Sigmoid colon (tissue), 6 donors: ENCODE measurements at regions not wholly inside any gene's neighbourhood (a gene's known extent, or its start where the extent isn't known, plus 50 kb on each side); places are given as distances from the start of the nearest gene placed in this dataset.

Source experiments
- DNase-seq: peaks from one replicate; pipeline ENCODE4 v3.0.0-alpha.2; 2019
- H3K27ac ChIP-seq, 4 donors: fragments of 200-600 bp; sonication (generic); one replicate each; pipeline ENCODE4 v1.5.1; 2016 to 2019; ENCODE audit warnings: mild to moderate bottlenecking in 1 of 4
- H3K27me3 ChIP-seq, 3 donors: fragments of 200-600 bp; sonication (generic); one replicate each; pipeline ENCODE4 v1.5.1; 2019; ENCODE audit warnings: mild to moderate bottlenecking in 1 of 3
- H3K36me3 ChIP-seq, 4 donors: fragments of 200-600 bp; sonication (generic); one replicate each; pipeline ENCODE4 v1.5.1; 2016 to 2019
- H3K4me1 ChIP-seq, 4 donors: fragments of 200-600 bp; sonication (generic); one replicate each; pipeline ENCODE4 v1.5.1; 2017 to 2019
- H3K4me3 ChIP-seq, 4 donors: fragments of 200-600 bp; sonication (generic); one replicate each; pipeline ENCODE4 v1.5.1; 2017 to 2019; ENCODE audit warnings: mild to moderate bottlenecking in 2 of 4, moderate library complexity in 1 of 4
- H3K9me3 ChIP-seq, 4 donors: fragments of 200-600 bp in 3 of 4; sonication (generic) in 3 of 4; one replicate each; pipeline versions ENCODE4 v1.5.1 to v1.6.1; 2013 to 2019
- EP300 ChIP-seq, 4 donors: sonication (generic); formaldehyde crosslinking; IDR thresholded peaks; one replicate each; pipeline ENCODE4 v1.6.1; 2017; ENCODE audit warnings: antibody characterized with exemption in 4 of 4
- POLR2A ChIP-seq, 2 donors: fragments of 450-650 bp; IDR thresholded peaks; one replicate each; pipeline ENCODE4 v1.6.1; 2016; ENCODE audit warnings: antibody characterized with exemption in 2 of 2, mild to moderate bottlenecking in 2 of 2, moderate library complexity in 2 of 2
- POLR2AphosphoS5 ChIP-seq, 4 donors: sonication (generic); formaldehyde crosslinking; IDR thresholded peaks; one replicate each; pipeline ENCODE4 v1.6.1; 2017; ENCODE audit warnings: antibody characterized with exemption in 4 of 4
- WGBS, 2 donors: extraction: QIAGEN DNeasy Blood & Tissue Kit; methylation state at CpG; one replicate each; pipeline ENCODE4 v1.1.7; 2013; 5-methylcytosine and 5-hydroxymethylcytosine counted together
- intact Hi-C: fragments of 100-400 bp; cut with DNase I; formaldehyde crosslinking; loops from one replicate; pipeline ENCODE4 v1.15.1; 2023
- TF ChIP-seq, protein P1 (sequence below), 4 experiments: fragments of 450-650 bp in 3 of 4; fragments of 200-600 bp in 1 of 4; IDR thresholded peaks; one replicate each; pipeline ENCODE4 v1.5.1; 2016 to 2019; ENCODE audit warnings: antibody characterized with exemption in 4 of 4, mild to moderate bottlenecking in 3 of 4, moderate library complexity in 2 of 4
- donor health status: healthy with polysubstance abuse.
- donor health status: healthy.

DNA sequence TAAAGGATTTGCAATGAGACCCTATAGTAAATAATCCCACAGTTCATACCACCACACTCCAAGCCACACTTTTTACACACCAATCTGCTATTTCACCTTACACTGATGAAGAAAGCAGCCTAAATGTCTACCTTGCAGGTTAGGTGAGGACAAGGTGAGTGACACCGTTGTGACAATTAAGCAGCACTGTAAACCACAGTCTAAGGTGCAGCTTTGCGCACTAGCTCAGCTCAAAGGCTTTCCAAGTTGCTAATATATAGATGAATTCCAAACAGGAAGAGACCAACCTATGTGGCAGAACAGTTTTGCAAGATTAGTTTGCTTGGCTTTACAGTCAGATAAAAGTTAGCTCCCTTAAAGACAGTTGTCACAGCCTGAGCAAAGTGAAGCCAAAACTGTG is 429.5 kb upstream of the MARCKS start:
- no peaks in the 10 kb centered on the region for H3K27me3 ChIP-seq
- H3K4me3 ChIP-seq = no peak overlapping the region
- no peak for TF ChIP-seq POLR2AphosphoS5 (IDR thresholded peaks at IDR 0.05)
- no peak for TF ChIP-seq EP300 (IDR thresholded peaks at IDR 0.05)
- no peak for TF ChIP-seq POLR2A (IDR thresholded peaks at IDR 0.05)
- TF ChIP-seq, protein P1, sequence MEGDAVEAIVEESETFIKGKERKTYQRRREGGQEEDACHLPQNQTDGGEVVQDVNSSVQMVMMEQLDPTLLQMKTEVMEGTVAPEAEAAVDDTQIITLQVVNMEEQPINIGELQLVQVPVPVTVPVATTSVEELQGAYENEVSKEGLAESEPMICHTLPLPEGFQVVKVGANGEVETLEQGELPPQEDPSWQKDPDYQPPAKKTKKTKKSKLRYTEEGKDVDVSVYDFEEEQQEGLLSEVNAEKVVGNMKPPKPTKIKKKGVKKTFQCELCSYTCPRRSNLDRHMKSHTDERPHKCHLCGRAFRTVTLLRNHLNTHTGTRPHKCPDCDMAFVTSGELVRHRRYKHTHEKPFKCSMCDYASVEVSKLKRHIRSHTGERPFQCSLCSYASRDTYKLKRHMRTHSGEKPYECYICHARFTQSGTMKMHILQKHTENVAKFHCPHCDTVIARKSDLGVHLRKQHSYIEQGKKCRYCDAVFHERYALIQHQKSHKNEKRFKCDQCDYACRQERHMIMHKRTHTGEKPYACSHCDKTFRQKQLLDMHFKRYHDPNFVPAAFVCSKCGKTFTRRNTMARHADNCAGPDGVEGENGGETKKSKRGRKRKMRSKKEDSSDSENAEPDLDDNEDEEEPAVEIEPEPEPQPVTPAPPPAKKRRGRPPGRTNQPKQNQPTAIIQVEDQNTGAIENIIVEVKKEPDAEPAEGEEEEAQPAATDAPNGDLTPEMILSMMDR (IDR thresholded peaks at IDR 0.05) = no peak
- no peaks in the 10 kb centered on the region for H3K36me3 ChIP-seq
- DNase-seq = no peak
- WGBS, 2 donors = 64 to 81% methylated on average over 2 of the region's 2 CpGs
- H3K9me3 ChIP-seq = no peaks in the 10 kb centered on the region
- no peak overlapping the region for H3K27ac ChIP-seq
- intact Hi-C loops = no loop called here
- H3K4me1 ChIP-seq = peaks cover 0 to 11% (median 5%) of the 10 kb centered on the region in 4 donors

DNA sequence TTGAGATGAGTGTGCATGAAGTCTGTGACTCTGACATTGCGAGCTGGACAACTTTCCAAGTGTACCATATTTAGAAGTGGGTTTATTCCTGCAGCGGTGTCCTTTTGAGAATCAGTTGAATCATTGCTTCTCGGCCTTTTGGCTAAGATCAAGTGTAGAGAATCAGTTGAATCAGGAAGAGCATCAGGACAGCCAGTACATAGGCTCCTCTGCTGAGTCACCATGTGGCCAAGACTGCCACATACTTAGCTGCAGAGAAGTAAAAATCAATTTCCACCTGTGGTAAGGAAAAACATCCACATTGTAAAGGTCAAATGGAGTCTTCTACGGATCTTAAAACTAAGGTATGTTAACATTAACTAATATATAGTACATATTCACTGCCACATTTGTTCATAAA is 428.4 kb upstream of the MARCKS start:
- intact Hi-C loops = no loop called here
- Histone ChIP-seq H3K27ac (no peak overlapping the region), H3K27me3 (no peaks in the 10 kb centered on the region), H3K4me1 (peaks cover 0 to 17% (median 12%) of the 10 kb centered on the region in 4 donors), H3K9me3 (no peaks in the 10 kb centered on the region), H3K4me3 (no peak overlapping the region), H3K36me3 (no peaks in the 10 kb centered on the region)
- TF ChIP-seq EP300 (IDR thresholded peaks at IDR 0.05) (no peak), POLR2A (IDR thresholded peaks at IDR 0.05) (no peak), POLR2AphosphoS5 (IDR thresholded peaks at IDR 0.05) (no peak)
- TF ChIP-seq, protein P1 (IDR thresholded peaks at IDR 0.05) = no peak
- 86 to 93% methylated on average over 4 of the region's 4 CpGs for WGBS, 2 donors
- no peak for DNase-seq

DNA sequence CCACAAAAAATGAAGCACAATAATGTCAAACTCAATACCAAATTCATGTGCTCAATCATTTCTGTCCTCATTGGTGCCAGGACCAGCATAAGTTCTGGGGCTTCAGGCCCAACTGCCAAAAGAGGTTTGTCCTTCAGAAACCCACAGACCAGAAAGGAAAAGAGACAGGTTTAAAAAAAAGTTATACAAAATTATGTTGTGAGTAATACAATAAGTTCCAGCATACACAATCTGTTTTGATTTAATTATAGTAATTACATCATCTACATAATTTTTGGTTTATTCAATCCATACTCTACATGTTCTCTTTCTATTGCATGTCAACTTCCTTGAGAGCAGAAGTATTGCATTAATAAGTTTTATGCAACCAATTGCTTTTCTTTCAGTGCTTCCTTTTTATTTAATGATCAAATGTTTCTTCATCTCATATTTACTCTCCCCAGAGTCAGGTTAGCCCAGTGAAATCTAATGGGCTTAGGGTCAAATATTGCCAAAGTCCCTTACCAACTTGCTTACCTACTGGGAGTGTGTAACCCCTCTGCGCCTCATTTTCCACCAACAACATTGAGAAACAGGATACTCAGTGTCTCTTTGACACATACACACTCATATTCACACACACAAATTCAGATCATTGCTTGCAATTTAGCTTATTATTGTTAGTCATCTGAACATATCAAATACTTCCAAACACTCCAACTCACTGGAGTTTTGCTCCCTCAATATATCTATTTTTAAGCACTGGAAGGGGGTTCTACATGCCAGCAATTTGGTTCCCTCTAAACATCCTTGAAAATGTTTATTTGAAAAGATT is 424.4 kb upstream of the MARCKS start:
- TF ChIP-seq POLR2A (IDR thresholded peaks at IDR 0.05) (no peak), POLR2AphosphoS5 (IDR thresholded peaks at IDR 0.05) (no peak), EP300 (IDR thresholded peaks at IDR 0.05) (no peak)
- TF ChIP-seq, protein P1 (IDR thresholded peaks at IDR 0.05) = no peak
- no peaks in the 10 kb centered on the region for H3K9me3 ChIP-seq
- DNase-seq = no peak
- WGBS, 2 donors = 89 to 92% methylated on average over 1 of the region's 1 CpG
- no peaks in the 10 kb centered on the region for H3K27me3 ChIP-seq
- H3K4me1 ChIP-seq = peaks cover 0 to 18% (median 13%) of the 10 kb centered on the region in 4 donors
- H3K36me3 ChIP-seq = no peaks in the 10 kb centered on the region
- H3K27ac ChIP-seq = peak overlapping the region in 2 of 4 donors; percentile 10 to 51
- intact Hi-C loops = no loop called here
- H3K4me3 ChIP-seq = no peak overlapping the region

DNA sequence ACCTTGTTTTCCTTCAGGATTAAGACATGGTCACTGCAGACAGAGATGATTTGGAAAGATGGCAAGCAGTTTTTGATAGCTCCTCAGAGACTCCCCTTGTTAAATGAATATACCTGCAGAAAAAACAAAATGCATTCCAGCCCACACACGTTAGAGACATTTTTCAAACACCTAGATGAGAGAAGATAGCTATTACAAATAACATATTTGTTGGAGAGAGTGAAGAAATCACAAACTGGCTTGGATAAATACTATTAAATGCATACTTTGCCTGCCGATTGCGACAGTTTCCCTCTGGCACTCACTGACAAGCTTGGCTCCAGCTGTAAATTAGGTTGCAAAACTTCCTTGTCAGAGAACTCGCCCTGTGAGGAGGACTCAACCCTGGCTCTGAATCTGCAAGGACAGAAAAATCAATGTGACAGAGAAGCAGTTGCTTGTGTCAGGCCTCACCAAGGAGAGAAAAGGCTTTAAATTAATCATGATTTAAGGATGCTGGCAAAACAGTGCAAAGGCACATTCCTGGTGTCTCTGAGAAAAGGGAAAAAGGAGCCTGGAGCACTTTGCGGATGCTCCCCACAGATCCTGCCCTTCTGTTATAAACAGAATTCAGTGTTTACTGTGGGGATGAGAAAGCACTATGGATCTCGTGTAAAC is 423.7 kb upstream of the MARCKS start:
- intact Hi-C loops = no loop called here
- H3K4me1 ChIP-seq = peaks cover 0 to 18% (median 13%) of the 10 kb centered on the region in 4 donors
- TF ChIP-seq EP300 (IDR thresholded peaks at IDR 0.05) (no peak), POLR2A (IDR thresholded peaks at IDR 0.05) (no peak), POLR2AphosphoS5 (IDR thresholded peaks at IDR 0.05) (peak in 3 of 4 donors; percentile 21 to 53 (median 53))
- TF ChIP-seq, protein P1 (IDR thresholded peaks at IDR 0.05) = no peak
- no peaks in the 10 kb centered on the region for H3K27me3 ChIP-seq
- H3K36me3 ChIP-seq = no peaks in the 10 kb centered on the region
- DNase-seq = peak; percentile 84
- WGBS, 2 donors = 21 to 39% methylated on average over 6 of the region's 6 CpGs
- H3K27ac ChIP-seq = peak overlapping the region in 2 of 4 donors; percentile 10 to 51
- no peak overlapping the region for H3K4me3 ChIP-seq
- no peaks in the 10 kb centered on the region for H3K9me3 ChIP-seq
